GM23338 (cell line): ENCODE measurements at regions not wholly inside any gene's neighbourhood (a gene's known extent, or its start where the extent isn't known, plus 50 kb on each side); places are given as distances from the start of the nearest gene placed in this dataset.

Source experiments
- ATAC-seq: fragments of 200-7000 bp; cut with Tn5 transposase; 3 replicates; pipeline ENCODE4 v1.9.1; 2020
- DNase-seq: peaks from one replicate; pipeline ENCODE4 v3.0.0-alpha.2; 2015; ENCODE audit warnings: low spot score
- H2AFZ ChIP-seq: fragments of 200-600 bp; sonication (generic); 2 replicates; pipeline ENCODE4 v1.8.0; 2016; ENCODE audit warnings: antibody characterized with exemption, mild to moderate bottlenecking, moderate library complexity
- H3F3A ChIP-seq: fragments of 200-600 bp; sonication (generic); replicated peaks from 2 replicates; pipeline ENCODE4 v1.8.0; 2017; ENCODE audit warnings: antibody characterized with exemption, mixed run types, low read depth
- H3K27ac ChIP-seq: fragments of 200-600 bp; sonication (generic); 2 replicates; pipeline ENCODE4 v1.6.1; 2016; ENCODE audit warnings: low read depth
- H3K27me3 ChIP-seq: fragments of 200-600 bp; sonication (generic); 2 replicates; pipeline ENCODE4 v1.8.0; 2016; ENCODE audit warnings: mild to moderate bottlenecking, mixed run types, moderate library complexity; ENCODE audit not compliant: insufficient read depth
- H3K36me3 ChIP-seq: fragments of 200-600 bp; sonication (generic); 2 replicates; pipeline ENCODE4 v1.8.0; 2016; ENCODE audit warnings: mild to moderate bottlenecking; ENCODE audit not compliant: insufficient read depth
- H3K4me1 ChIP-seq: fragments of 200-600 bp; sonication (generic); 2 replicates; pipeline ENCODE4 v1.8.0; 2016; ENCODE audit warnings: mild to moderate bottlenecking, moderate library complexity; ENCODE audit not compliant: insufficient read depth
- H3K4me2 ChIP-seq: fragments of 200-600 bp; sonication (generic); 2 replicates; pipeline ENCODE4 v1.7.1; 2017; ENCODE audit warnings: mixed run types
- H3K4me3 ChIP-seq: fragments of 200-600 bp; sonication (generic); 2 replicates; pipeline ENCODE4 v1.6.1; 2016; ENCODE audit warnings: mixed run types
- H3K79me2 ChIP-seq: fragments of 200-600 bp; sonication (generic); replicated peaks from 2 replicates; pipeline ENCODE4 v1.8.0; 2017; ENCODE audit warnings: mild to moderate bottlenecking; ENCODE audit not compliant: insufficient read depth
- H3K9me2 ChIP-seq: fragments of 200-600 bp; sonication (generic); 2 replicates; pipeline ENCODE4 v1.8.0; 2017; ENCODE audit not compliant: insufficient read depth
- H4K20me1 ChIP-seq: fragments of 200-600 bp; sonication (generic); replicated peaks from 2 replicates; pipeline ENCODE4 v1.8.0; 2017; ENCODE audit warnings: mild to moderate bottlenecking; ENCODE audit not compliant: insufficient read depth
- H3K27ac Mint-ChIP-seq: 2 replicates; pipeline ENCODE4 v1.8.0; 2020; ENCODE audit warnings: inconsistent platforms, mild to moderate bottlenecking, moderate library complexity, mixed read lengths
- H3K27me3 Mint-ChIP-seq: 3 replicates; pipeline ENCODE4 v1.8.0; 2022; ENCODE audit warnings: low read depth, mild to moderate bottlenecking, moderate library complexity, mixed read lengths, inconsistent platforms; ENCODE audit not compliant: insufficient read depth, poor library complexity
- H3K36me3 Mint-ChIP-seq: 3 replicates; pipeline ENCODE4 v1.8.0; 2021; ENCODE audit warnings: low read depth, mild to moderate bottlenecking, inconsistent platforms, moderate library complexity, mixed read lengths
- H3K4me1 Mint-ChIP-seq: 3 replicates; pipeline ENCODE4 v1.8.0; 2020; ENCODE audit warnings: mild to moderate bottlenecking, inconsistent platforms, mixed read lengths
- H3K4me3 Mint-ChIP-seq: 3 replicates; pipeline ENCODE4 v1.8.0; 2021; ENCODE audit warnings: moderate library complexity, mild to moderate bottlenecking, inconsistent platforms, mixed read lengths
- H3K9me3 Mint-ChIP-seq: 3 replicates; pipeline ENCODE4 v1.8.0; 2020; ENCODE audit warnings: moderate library complexity, mild to moderate bottlenecking, inconsistent platforms, mixed read lengths
- CREB1 ChIP-seq: fragments of 250-450 bp; sonication (Bioruptor Pico); IDR thresholded peaks from 2 replicates; pipeline ENCODE4 v1.5.0; 2020; ENCODE audit warnings: low read depth, mild to moderate bottlenecking, moderate library complexity
- CTCF ChIP-seq, 2 experiments: fragments of 200-600 bp in 1 of 2; sonication (generic) in 1 of 2; conservative IDR thresholded peaks; 2 replicates each; pipeline versions ENCODE4 v1.5.1 to v1.6.1; 2016 to 2017; ENCODE audit warnings: antibody characterized with exemption in 2 of 2, low read depth in 2 of 2, mild to moderate bottlenecking in 2 of 2, moderate library complexity in 1 of 2
- EZH2 ChIP-seq: fragments of 200-600 bp; sonication (generic); IDR thresholded peaks from one replicate; pipeline ENCODE4 v1.8.0; 2017; ENCODE audit warnings: antibody characterized with exemption, mild to moderate bottlenecking, low read depth; ENCODE audit not compliant: unreplicated experiment
- EZH2phosphoT487 ChIP-seq: fragments of 200-600 bp; sonication (generic); IDR thresholded peaks from one replicate; pipeline ENCODE4 v1.8.1; 2018; ENCODE audit warnings: antibody characterized with exemption; ENCODE audit not compliant: unreplicated experiment
- JUNB ChIP-seq: IDR thresholded peaks from one replicate; pipeline ENCODE4 v1.6.1; 2016; ENCODE audit warnings: antibody characterized with exemption; ENCODE audit not compliant: unreplicated experiment
- POLR2AphosphoS5 ChIP-seq: IDR thresholded peaks from 2 replicates; pipeline ENCODE4 v1.6.1; 2016; ENCODE audit warnings: antibody characterized with exemption, low read depth
- STAT1 ChIP-seq: IDR thresholded peaks from one replicate; pipeline ENCODE4 v1.6.1; 2016; ENCODE audit warnings: antibody characterized with exemption; ENCODE audit not compliant: unreplicated experiment
- ZNF114 ChIP-seq: fragments of 250-450 bp; sonication (Bioruptor Pico); IDR thresholded peaks from 2 replicates; pipeline ENCODE4 v1.5.0; 2020; ENCODE audit warnings: mild to moderate bottlenecking, moderate library complexity
- ZNF331 ChIP-seq: fragments of 250-450 bp; sonication (Bioruptor Pico); IDR thresholded peaks from 2 replicates; pipeline ENCODE4 v1.5.0; 2020; ENCODE audit warnings: low read depth, mild to moderate bottlenecking, moderate library complexity
- ZNF462 ChIP-seq: fragments of 250-450 bp; sonication (Bioruptor Pico); IDR thresholded peaks from 2 replicates; pipeline ENCODE4 v1.5.0; 2020; ENCODE audit warnings: mild to moderate bottlenecking, moderate library complexity

- Histone ChIP-seq H3F3A (no peaks in the 10 kb centered on the region), H3K27me3 (no peaks in the 10 kb centered on the region), H3K4me1 (no peaks in the 10 kb centered on the region), H3K4me3 (no peak overlapping the region), H3K36me3 (no peaks in the 10 kb centered on the region), H3K4me2 (no peak overlapping the region), H3K9me2 (no peaks in the 10 kb centered on the region), H3K79me2 (no peaks in the 10 kb centered on the region), H2AFZ (no peak overlapping the region), H3K27ac (no peak overlapping the region), H4K20me1 (no peaks in the 10 kb centered on the region)
- DNase-seq: no peak
- no peak overlapping the region for H3K4me3 Mint-ChIP-seq
- H3K36me3 Mint-ChIP-seq: no peaks in the 10 kb centered on the region
- peaks cover 3% of the 10 kb centered on the region; the same call in 1 of the 3 replicates for H3K9me3 Mint-ChIP-seq
- ATAC-seq: no peak
- H3K27me3 Mint-ChIP-seq: peaks cover 3% of the 10 kb centered on the region
- H3K27ac Mint-ChIP-seq: no peak overlapping the region
- H3K4me1 Mint-ChIP-seq: no peaks in the 10 kb centered on the region
- TF ChIP-seq JUNB (no peak), CTCF (conservative IDR thresholded peaks at IDR 0.05; ENCODE audit: low read depth in 2 of 2) (no peak), EZH2 (no peak), ZNF462 (no peak), ZNF114 (no peak), CREB1 (no peak), STAT1 (no peak), POLR2AphosphoS5 (no peak), ZNF331 (CRISPR knock-in tag) (no peak), EZH2phosphoT487 (no peak)
These were observed 204.4 kb upstream of the MAMLD1 start for GRCh38 chrX:150158554-150159332.
